CD4-positive, alpha-beta T cell (primary cell): ENCODE measurements at regions not wholly inside any gene's neighbourhood (a gene's known extent, or its start where the extent isn't known, plus 50 kb on each side); places are given as distances from the start of the nearest gene placed in this dataset.

ENCODE experiments used
- ATAC-seq: fragments of 200-7000 bp; cut with Tn5 transposase; one replicate; pipeline ENCODE4 v1.10.0; 2022; ENCODE audit warnings: mild to moderate bottlenecking; ENCODE audit not compliant: poor library complexity
- CTCF ChIA-PET: fragments of 350-600 bp; sonication (Branson Sonifier 250); formaldehyde crosslinking; loops from one replicate; lab custom pipeline; 2021; ENCODE audit warnings: antibody characterized with exemption, inconsistent platforms; lab: Charles Lee
- POLR2A ChIA-PET: fragments of 350-600 bp; sonication (Branson Sonifier 250); formaldehyde crosslinking; loops from one replicate; lab custom pipeline; 2021; ENCODE audit warnings: antibody characterized with exemption, inconsistent platforms; lab: Charles Lee
- DNase-seq, 14 experiments: peaks; one replicate each; pipeline ENCODE4 v3.0.0-alpha.2; 2013 to 2020; ENCODE audit warnings: mixed read lengths in 2 of 14
- H3K27ac ChIP-seq, 2 donors: one replicate each; pipeline versions ENCODE4 v1.5.1 to v1.7.0; 2013; ENCODE audit warnings: low read length in 2 of 2, low read depth in 1 of 2, mild to moderate bottlenecking in 1 of 2
- H3K27me3 ChIP-seq, 2 experiments: 1 replicate in 1 of 2; 2 replicates in 1 of 2; pipeline versions ENCODE4 v1.6.1 to v1.7.0; 2013; ENCODE audit warnings: low read length in 2 of 2, control low read depth in 1 of 2, mild to moderate bottlenecking in 1 of 2, moderate library complexity in 1 of 2; ENCODE audit not compliant: insufficient read depth in 2 of 2, control insufficient read depth in 1 of 2
- H3K36me3 ChIP-seq: one replicate; pipeline ENCODE4 v1.6.1; 2013; ENCODE audit warnings: low read length, control low read depth; ENCODE audit not compliant: insufficient read depth
- H3K4me1 ChIP-seq: one replicate; pipeline ENCODE4 v1.6.1; 2013; ENCODE audit warnings: low read length, control low read depth; ENCODE audit not compliant: insufficient read depth
- H3K4me3 ChIP-seq: one replicate; pipeline ENCODE4 v1.5.1; 2013; ENCODE audit warnings: mild to moderate bottlenecking, low read length, moderate library complexity
- H3K9me3 ChIP-seq, 2 experiments: 1 replicate in 1 of 2; 2 replicates in 1 of 2; pipeline versions ENCODE4 v1.6.1 to v1.7.0; 2013; ENCODE audit warnings: low read length in 2 of 2, mild to moderate bottlenecking in 2 of 2, control low read depth in 1 of 2, moderate library complexity in 1 of 2; ENCODE audit not compliant: control insufficient read depth in 1 of 2, insufficient read depth in 1 of 2
- H3K27ac Mint-ChIP-seq: one replicate; pipeline ENCODE4 v1.8.0; 2020; ENCODE audit warnings: mixed read lengths
- H3K27me3 Mint-ChIP-seq: one replicate; pipeline ENCODE4 v1.8.0; 2021; ENCODE audit warnings: mixed read lengths
- H3K36me3 Mint-ChIP-seq: one replicate; pipeline ENCODE4 v1.8.0; 2021; ENCODE audit warnings: low read depth, mixed read lengths
- H3K4me1 Mint-ChIP-seq: one replicate; pipeline ENCODE4 v1.8.0; 2021; ENCODE audit warnings: low read depth, mixed read lengths
- H3K4me3 Mint-ChIP-seq: one replicate; pipeline ENCODE4 v1.8.0; 2020; ENCODE audit warnings: mild to moderate bottlenecking, mixed read lengths
- H3K9me3 Mint-ChIP-seq: one replicate; pipeline ENCODE4 v1.8.0; 2020; ENCODE audit warnings: mixed read lengths
- intact Hi-C, 2 experiments: fragments of 100-400 bp; cut with DNase I in 1 of 2; cut with micrococcal nuclease in 1 of 2; formaldehyde crosslinking; loops; one replicate each; pipeline versions ENCODE4 v1.15.1 to v1.9.0; 2023 to 2025; cut with DNase I, micrococcal nuclease
- TF ChIP-seq, protein P1 (sequence below): fragments of 200-600 bp; IDR thresholded peaks from one replicate; pipeline ENCODE4 v1.8.0; 2022; ENCODE audit warnings: antibody characterized with exemption, mild to moderate bottlenecking

DNA sequence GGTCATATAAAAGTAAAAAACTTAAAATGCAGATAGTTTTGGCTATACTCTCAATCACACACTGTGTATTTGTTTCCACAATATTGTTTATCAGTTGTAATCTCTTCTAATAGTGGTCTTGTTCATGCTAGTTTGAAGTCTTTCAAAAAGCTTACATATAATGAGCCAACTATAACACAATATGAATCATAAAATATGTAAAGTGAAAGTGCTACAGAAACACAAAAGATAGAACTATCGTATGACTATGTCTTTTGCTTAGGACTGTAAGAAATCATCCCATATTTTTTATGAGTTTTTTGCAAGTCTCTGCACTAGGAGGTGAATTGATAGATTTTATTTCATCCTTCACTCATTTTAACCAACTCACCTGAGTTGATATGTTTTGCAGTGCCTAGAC, 136.0 kb downstream of the MMUT start:
- Histone ChIP-seq H3K27me3 (no peaks in the 10 kb centered on the region), H3K36me3 (no peaks in the 10 kb centered on the region), H3K4me1 (no peaks in the 10 kb centered on the region), H3K9me3 (no peaks in the 10 kb centered on the region), H3K4me3 (no peak overlapping the region), H3K27ac (no peak overlapping the region)
- Mint-ChIP-seq H3K9me3 (peaks cover 2% of the 10 kb centered on the region), H3K4me1 (no peaks in the 10 kb centered on the region), H3K27ac (no peak overlapping the region), H3K4me3 (no peak overlapping the region), H3K27me3 (no peaks in the 10 kb centered on the region), H3K36me3 (no peaks in the 10 kb centered on the region)
- ChIA-PET POLR2A (no interaction called here), CTCF (no interaction called here)
- ATAC-seq (no peak), DNase-seq (no peak)
- intact Hi-C loops = no loop called here
- TF ChIP-seq, protein P1, sequence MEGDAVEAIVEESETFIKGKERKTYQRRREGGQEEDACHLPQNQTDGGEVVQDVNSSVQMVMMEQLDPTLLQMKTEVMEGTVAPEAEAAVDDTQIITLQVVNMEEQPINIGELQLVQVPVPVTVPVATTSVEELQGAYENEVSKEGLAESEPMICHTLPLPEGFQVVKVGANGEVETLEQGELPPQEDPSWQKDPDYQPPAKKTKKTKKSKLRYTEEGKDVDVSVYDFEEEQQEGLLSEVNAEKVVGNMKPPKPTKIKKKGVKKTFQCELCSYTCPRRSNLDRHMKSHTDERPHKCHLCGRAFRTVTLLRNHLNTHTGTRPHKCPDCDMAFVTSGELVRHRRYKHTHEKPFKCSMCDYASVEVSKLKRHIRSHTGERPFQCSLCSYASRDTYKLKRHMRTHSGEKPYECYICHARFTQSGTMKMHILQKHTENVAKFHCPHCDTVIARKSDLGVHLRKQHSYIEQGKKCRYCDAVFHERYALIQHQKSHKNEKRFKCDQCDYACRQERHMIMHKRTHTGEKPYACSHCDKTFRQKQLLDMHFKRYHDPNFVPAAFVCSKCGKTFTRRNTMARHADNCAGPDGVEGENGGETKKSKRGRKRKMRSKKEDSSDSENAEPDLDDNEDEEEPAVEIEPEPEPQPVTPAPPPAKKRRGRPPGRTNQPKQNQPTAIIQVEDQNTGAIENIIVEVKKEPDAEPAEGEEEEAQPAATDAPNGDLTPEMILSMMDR = no peak

DNA sequence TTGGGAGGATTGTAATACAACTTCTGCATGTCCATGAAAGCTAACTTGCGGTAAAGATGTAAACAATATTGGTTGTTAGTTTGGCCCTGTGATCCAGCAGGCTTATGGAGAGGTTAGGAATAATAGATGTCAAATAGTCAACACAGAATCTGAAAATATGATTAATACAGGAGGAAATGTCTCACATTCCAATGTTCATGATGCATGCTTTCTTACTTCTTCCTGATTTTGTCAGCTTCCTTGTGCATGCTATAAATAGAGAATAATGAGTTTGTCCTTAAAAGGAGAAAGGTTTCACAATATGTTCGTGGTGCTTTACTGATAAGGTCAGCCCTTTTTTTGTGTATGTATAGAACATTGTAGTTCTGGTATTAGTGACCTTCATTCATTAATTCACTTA, 136.7 kb downstream of the MMUT start:
- Histone ChIP-seq H3K4me3 (no peak overlapping the region), H3K9me3 (no peaks in the 10 kb centered on the region), H3K36me3 (no peaks in the 10 kb centered on the region), H3K27ac (no peak overlapping the region), H3K27me3 (no peaks in the 10 kb centered on the region), H3K4me1 (no peaks in the 10 kb centered on the region)
- intact Hi-C loops = no loop called here
- H3K36me3 Mint-ChIP-seq = no peaks in the 10 kb centered on the region
- H3K4me3 Mint-ChIP-seq = no peak overlapping the region
- no peaks in the 10 kb centered on the region for H3K27me3 Mint-ChIP-seq
- H3K27ac Mint-ChIP-seq = no peak overlapping the region
- POLR2A ChIA-PET = no interaction called here
- CTCF ChIA-PET = interaction anchor here (0.5 kb wide), 1 partner anchor 266 kb away, joined by 4 read pairs; no protein-coding TSS in a partner anchor
- DNase-seq = no peak
- TF ChIP-seq, protein P1 = no peak
- peaks cover 2% of the 10 kb centered on the region for H3K9me3 Mint-ChIP-seq
- ATAC-seq = no peak
- H3K4me1 Mint-ChIP-seq = no peaks in the 10 kb centered on the region

DNA sequence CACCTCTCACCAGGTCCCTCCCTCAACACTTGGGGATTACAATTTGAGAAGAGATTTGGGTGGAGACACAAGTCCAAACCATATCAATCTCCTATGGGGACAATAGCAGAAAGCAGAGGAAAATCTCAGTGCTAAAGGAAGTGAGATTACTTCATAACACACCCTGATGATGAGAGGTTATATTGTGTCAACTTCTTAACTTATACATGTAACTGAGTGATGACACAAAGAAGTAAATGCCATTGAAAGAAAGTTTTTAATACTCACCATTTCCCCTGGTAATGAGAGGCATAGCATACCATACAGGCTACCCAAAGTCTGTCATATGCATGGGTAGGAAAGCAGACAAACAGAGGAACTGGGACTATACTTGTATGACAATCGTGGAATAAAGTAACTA, 137.2 kb downstream of the MMUT start:
- intact Hi-C loops = no loop called here
- ChIA-PET CTCF (interaction anchor here (0.5 kb wide), 1 partner anchor 266 kb away, joined by 4 read pairs; no protein-coding TSS in a partner anchor), POLR2A (no interaction called here)
- H3K9me3 Mint-ChIP-seq = peaks cover 2% of the 10 kb centered on the region
- ATAC-seq (no peak), DNase-seq (no peak)
- no peaks in the 10 kb centered on the region for H3K4me1 Mint-ChIP-seq
- Histone ChIP-seq H3K4me3 (no peak overlapping the region), H3K27me3 (no peaks in the 10 kb centered on the region), H3K36me3 (no peaks in the 10 kb centered on the region), H3K9me3 (no peaks in the 10 kb centered on the region), H3K4me1 (no peaks in the 10 kb centered on the region), H3K27ac (no peak overlapping the region)
- H3K27me3 Mint-ChIP-seq = no peaks in the 10 kb centered on the region
- no peaks in the 10 kb centered on the region for H3K36me3 Mint-ChIP-seq
- TF ChIP-seq, protein P1 = no peak
- H3K27ac Mint-ChIP-seq = no peak overlapping the region
- H3K4me3 Mint-ChIP-seq = no peak overlapping the region
